ENCODE measurements at regions not wholly inside any gene's neighbourhood (a gene's known extent, or its start where the extent isn't known, plus 50 kb on each side); places are given as distances from the start of the nearest gene placed in this dataset.

DNA sequence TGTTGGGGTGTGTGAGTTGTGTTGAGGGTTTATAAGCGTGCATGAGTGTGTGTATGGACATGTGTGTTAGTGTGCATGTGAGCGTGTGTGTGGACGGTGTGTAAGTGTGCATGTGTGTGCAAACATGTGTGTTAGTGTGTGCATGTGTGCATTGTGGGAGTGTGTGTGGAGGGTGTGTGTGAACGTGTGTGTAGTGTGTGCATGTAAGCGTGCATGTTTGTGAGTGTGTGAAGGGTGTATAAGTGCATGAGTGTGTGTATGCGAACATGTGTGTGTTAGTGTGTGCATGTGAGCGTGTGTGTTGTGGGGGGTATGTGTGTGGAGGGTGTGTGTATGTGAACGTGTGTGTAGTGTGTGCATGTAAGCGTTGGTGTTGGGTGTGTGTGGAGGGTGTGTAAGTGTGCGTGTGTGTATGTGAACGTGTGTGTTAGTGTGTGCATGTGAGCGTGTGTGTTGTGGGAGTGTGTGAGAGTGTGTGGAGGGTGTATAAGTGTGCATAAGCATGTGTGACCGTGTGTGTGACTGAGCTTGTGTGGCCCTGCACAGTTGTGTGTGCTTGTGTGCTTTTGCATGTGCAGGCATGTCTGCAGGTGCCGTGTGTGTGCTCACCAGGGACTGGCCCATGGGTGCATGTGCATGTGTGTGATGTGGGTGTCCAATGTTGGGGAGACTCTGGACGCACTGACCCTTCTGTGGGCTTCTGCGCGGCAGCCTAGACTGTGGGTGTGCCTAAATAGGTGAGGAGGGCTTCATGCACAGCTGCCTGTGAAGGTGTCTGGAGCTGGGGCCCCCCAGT, 866.2 kb downstream of the TBC1D22A start:
- intact Hi-C loops (cut with micrococcal nuclease): no loop called here
- Mint-ChIP-seq H3K27me3 (ENCODE audit: low read depth in 2 of 2) (no peaks in the 10 kb centered on the region), H3K27ac (no peak overlapping the region), H3K4me1 (no peaks in the 10 kb centered on the region), H3K36me3 (no peaks in the 10 kb centered on the region), H3K4me3 (no peak overlapping the region), H3K9me3 (no peaks in the 10 kb centered on the region)
- Histone ChIP-seq H3K9me3 (ENCODE audit: control insufficient read depth, insufficient read depth, low read length) (no peaks in the 10 kb centered on the region), H3K27ac (ENCODE audit: low read length) (no peak overlapping the region), H3K27me3 (ENCODE audit: control insufficient read depth, insufficient read depth, low read length) (no peaks in the 10 kb centered on the region), H3K4me3 (ENCODE audit: low read length) (no peak overlapping the region), H3K36me3 (ENCODE audit: control insufficient read depth, insufficient read depth, low read length) (no peaks in the 10 kb centered on the region), H3K4me1 (ENCODE audit: control insufficient read depth, insufficient read depth, low read length) (no peaks in the 10 kb centered on the region)
- TF ChIP-seq, protein P1, sequence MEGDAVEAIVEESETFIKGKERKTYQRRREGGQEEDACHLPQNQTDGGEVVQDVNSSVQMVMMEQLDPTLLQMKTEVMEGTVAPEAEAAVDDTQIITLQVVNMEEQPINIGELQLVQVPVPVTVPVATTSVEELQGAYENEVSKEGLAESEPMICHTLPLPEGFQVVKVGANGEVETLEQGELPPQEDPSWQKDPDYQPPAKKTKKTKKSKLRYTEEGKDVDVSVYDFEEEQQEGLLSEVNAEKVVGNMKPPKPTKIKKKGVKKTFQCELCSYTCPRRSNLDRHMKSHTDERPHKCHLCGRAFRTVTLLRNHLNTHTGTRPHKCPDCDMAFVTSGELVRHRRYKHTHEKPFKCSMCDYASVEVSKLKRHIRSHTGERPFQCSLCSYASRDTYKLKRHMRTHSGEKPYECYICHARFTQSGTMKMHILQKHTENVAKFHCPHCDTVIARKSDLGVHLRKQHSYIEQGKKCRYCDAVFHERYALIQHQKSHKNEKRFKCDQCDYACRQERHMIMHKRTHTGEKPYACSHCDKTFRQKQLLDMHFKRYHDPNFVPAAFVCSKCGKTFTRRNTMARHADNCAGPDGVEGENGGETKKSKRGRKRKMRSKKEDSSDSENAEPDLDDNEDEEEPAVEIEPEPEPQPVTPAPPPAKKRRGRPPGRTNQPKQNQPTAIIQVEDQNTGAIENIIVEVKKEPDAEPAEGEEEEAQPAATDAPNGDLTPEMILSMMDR (IDR thresholded peaks at IDR 0.05): no peak
- DNase-seq (no peak), ATAC-seq (no peak)
- 96% methylated on average over 17 of the region's 17 CpGs for WGBS (ENCODE audit: insufficient coverage)

DNA sequence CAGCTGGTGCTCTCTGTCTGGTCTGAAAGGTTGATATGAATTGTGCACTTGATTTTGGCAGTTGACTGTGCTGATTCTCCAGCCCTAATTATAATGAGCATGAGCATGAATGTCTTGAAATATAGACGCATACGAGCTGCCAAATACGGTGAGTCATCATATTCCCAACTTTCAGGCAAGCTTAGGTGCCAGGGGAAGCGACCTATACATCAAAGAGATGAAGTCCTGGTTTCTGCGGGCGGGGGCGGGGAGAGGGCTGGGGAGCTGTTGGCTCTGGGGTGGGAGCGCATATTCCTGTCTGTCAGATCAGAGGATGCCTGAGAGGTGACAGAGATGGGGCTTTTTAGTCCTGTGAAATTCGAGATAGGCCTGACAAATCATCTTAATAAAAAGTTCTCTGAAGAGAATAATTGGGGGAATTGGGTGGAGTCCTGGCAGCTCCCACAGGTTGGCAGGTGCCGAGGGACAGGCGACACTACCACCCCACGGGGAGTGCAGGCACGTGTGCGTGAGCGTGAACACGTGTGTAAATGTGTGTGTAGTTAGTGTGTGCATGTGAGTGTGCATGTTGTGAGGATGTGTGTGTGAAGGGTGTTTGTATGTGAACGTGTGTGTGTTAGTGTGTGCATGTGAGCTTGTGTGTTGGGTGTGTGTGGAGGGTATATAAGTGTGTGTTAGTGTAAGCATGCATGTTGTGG, 865.3 kb downstream of the TBC1D22A start:
- no peak overlapping the region for H3K4me3 ChIP-seq (ENCODE audit: low read length)
- no peaks in the 10 kb centered on the region for H3K36me3 ChIP-seq (ENCODE audit: control insufficient read depth, insufficient read depth, low read length)
- WGBS (ENCODE audit: insufficient coverage): 48% methylated on average over 17 of the region's 17 CpGs
- no peaks in the 10 kb centered on the region for H3K9me3 ChIP-seq (ENCODE audit: control insufficient read depth, insufficient read depth, low read length)
- H3K4me1 ChIP-seq (ENCODE audit: control insufficient read depth, insufficient read depth, low read length): no peaks in the 10 kb centered on the region
- no peak overlapping the region for H3K27ac Mint-ChIP-seq
- no peaks in the 10 kb centered on the region for H3K36me3 Mint-ChIP-seq
- no peak for DNase-seq
- no peak for ATAC-seq
- H3K9me3 Mint-ChIP-seq: no peaks in the 10 kb centered on the region
- intact Hi-C loops (cut with micrococcal nuclease): no loop called here
- no peaks in the 10 kb centered on the region for H3K4me1 Mint-ChIP-seq
- H3K4me3 Mint-ChIP-seq: no peak overlapping the region
- TF ChIP-seq, protein P1 (IDR thresholded peaks at IDR 0.05): no peak
- no peaks in the 10 kb centered on the region for H3K27me3 ChIP-seq (ENCODE audit: control insufficient read depth, insufficient read depth, low read length)
- no peaks in the 10 kb centered on the region for H3K27me3 Mint-ChIP-seq (ENCODE audit: low read depth in 2 of 2)
- no peak overlapping the region for H3K27ac ChIP-seq (ENCODE audit: low read length)

DNA sequence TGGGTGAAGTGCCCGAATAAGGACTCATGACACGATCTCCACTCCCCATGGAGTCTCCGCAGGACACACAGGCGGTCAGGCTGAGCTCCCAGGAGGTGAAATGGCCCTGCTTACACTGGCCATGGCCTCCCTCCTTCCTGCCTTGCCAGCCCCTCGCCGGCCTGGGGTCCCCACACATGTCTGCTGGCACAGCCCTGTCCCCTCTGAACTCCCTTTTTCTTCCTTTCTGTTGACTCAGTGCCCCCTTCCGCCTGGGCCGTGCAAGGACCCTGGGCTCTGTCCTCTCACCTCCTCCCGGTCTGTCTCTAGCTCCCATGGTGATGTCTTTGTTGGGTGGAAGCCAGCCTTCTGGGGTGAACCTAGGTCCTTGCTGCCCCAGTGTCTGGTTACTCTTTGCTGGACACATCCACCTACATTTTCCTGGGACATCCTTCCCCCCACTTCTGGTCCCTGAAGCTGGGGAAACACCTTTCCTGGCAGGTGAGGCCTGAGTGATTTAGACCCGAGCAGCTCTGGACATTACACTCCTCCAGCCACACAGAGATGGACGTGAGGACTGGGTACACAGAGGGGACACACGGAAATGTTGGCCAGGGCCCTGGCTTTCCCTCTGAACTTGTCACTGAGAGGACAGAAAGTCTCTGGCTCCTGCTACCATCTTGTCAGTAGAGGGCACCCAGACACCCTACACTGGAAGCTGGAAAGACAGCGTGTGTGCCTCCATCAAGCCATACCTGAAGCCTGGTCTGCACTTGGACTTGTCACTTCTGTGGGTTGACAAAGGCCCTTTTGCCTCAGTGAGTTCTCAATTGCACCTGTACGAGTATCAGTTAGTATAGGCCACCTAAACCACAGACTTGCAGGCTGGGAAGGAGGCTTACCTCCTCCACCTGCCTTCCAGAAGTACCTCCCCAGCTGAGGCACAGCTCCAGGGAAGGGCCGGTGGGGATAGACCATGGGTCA, 864.3 kb downstream of the TBC1D22A start:
- Histone ChIP-seq H3K4me3 (ENCODE audit: low read length) (no peak overlapping the region), H3K36me3 (ENCODE audit: control insufficient read depth, insufficient read depth, low read length) (no peaks in the 10 kb centered on the region), H3K9me3 (ENCODE audit: control insufficient read depth, insufficient read depth, low read length) (no peaks in the 10 kb centered on the region), H3K27me3 (ENCODE audit: control insufficient read depth, insufficient read depth, low read length) (no peaks in the 10 kb centered on the region), H3K27ac (ENCODE audit: low read length) (no peak overlapping the region), H3K4me1 (ENCODE audit: control insufficient read depth, insufficient read depth, low read length) (no peaks in the 10 kb centered on the region)
- Mint-ChIP-seq H3K9me3 (no peaks in the 10 kb centered on the region), H3K27ac (no peak overlapping the region), H3K27me3 (ENCODE audit: low read depth in 2 of 2) (no peaks in the 10 kb centered on the region), H3K4me3 (no peak overlapping the region), H3K4me1 (no peaks in the 10 kb centered on the region), H3K36me3 (no peaks in the 10 kb centered on the region)
- no peak for ATAC-seq
- WGBS (ENCODE audit: insufficient coverage): 82% methylated on average over 13 of the region's 15 CpGs
- TF ChIP-seq, protein P1 (IDR thresholded peaks at IDR 0.05): no peak
- no peak for DNase-seq
- intact Hi-C loops (cut with micrococcal nuclease): no loop called here
